ENCODE measurements at regions not wholly inside any gene's neighbourhood (a gene's known extent, or its start where the extent isn't known, plus 50 kb on each side); places are given as distances from the start of the nearest gene placed in this dataset.

GRCh38 chr22:23397008-23397612, 183.0 kb downstream of the IGLL1 start:
- TF ChIP-seq CTCF (IDR thresholded peaks at IDR 0.05 in 2 of 3, conservative IDR thresholded peaks at IDR 0.05 in 1 of 3; ENCODE audit: borderline replicate concordance in 1 of 3, insufficient read depth in 1 of 3, low read depth in 2 of 3, low read length in 2 of 3) (no peak), RAD21 (IDR thresholded peaks at IDR 0.05; ENCODE audit: low read depth) (no peak), YY1 (IDR thresholded peaks at IDR 0.05; ENCODE audit: extremely low read depth, insufficient replicate concordance, low read depth, low read length) (no peak), POLR2A (IDR thresholded peaks at IDR 0.05; ENCODE audit: borderline replicate concordance, extremely low read depth, insufficient read depth, insufficient read length) (no peak), SRF (IDR thresholded peaks at IDR 0.05; ENCODE audit: low read depth) (no peak), SP1 (IDR thresholded peaks at IDR 0.05; ENCODE audit: low read depth) (no peak), EZH2phosphoT487 (IDR thresholded peaks at IDR 0.05; ENCODE audit: borderline replicate concordance) (no peak)
